GM12892 (cell line): ENCODE measurements at regions not wholly inside any gene's neighbourhood (a gene's known extent, or its start where the extent isn't known, plus 50 kb on each side); places are given as distances from the start of the nearest gene placed in this dataset.

Experiments
- POLR2A ChIP-seq: IDR thresholded peaks from 2 replicates; pipeline ENCODE4 v1.6.1; 2011; ENCODE audit warnings: low read depth, low read length, control low read depth
- POLR2AphosphoS5 ChIP-seq: IDR thresholded peaks from 2 replicates; pipeline ENCODE4 v1.6.1; 2011; ENCODE audit warnings: low read depth, low read length, control low read depth

DNA sequence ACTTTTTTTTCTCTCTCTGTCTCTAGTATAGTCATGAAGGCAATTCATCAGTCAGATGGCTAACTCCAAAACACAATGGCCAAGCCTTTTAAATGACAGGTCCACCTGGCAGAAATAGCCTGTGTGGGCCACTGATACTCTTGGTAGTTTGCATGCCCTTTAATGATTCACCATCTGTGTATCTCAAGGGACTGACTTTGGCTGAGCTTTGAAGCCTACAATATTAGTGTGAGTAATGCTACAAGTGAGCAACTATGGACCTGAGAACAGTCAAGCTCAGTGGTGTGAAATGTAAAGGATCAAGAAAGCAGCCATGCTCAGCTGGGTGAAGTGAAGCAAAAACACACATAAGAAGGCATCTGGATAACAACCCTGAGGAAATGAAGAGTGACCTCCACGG, 506.9 kb downstream of the TLE1 start:
- no peak for TF ChIP-seq POLR2A
- TF ChIP-seq POLR2AphosphoS5 = no peak
